ENCODE measurements at regions not wholly inside any gene's neighbourhood (a gene's known extent, or its start where the extent isn't known, plus 50 kb on each side); places are given as distances from the start of the nearest gene placed in this dataset.

- TF ChIP-seq CTCF (IDR thresholded peaks at IDR 0.05; ENCODE audit: low read length) = no peak
- TF ChIP-seq EZH2 (IDR thresholded peaks at IDR 0.05; ENCODE audit: borderline replicate concordance, low read length) = no peak
Measured at GRCh38 chr22:27609451-27609888, 192.1 kb downstream of the MN1 start.

All from OCI-LY1 (cell line).